Activated CD8-positive, alpha-beta memory T cell treated with anti-CD3 and anti-CD28 coated beads for 48 hours (primary cell): ENCODE measurements at regions not wholly inside any gene's neighbourhood (a gene's known extent, or its start where the extent isn't known, plus 50 kb on each side); places are given as distances from the start of the nearest gene placed in this dataset.
A peak's percentile ranks its signal among the peaks of the same experiment; 100 is the strongest.

ENCODE experiments used
- DNase-seq, 3 experiments: peaks; one replicate each; pipeline ENCODE4 v3.0.0-alpha.2; 2020; ENCODE audit warnings: low read depth in 2 of 3, low spot score in 2 of 3

DNA sequence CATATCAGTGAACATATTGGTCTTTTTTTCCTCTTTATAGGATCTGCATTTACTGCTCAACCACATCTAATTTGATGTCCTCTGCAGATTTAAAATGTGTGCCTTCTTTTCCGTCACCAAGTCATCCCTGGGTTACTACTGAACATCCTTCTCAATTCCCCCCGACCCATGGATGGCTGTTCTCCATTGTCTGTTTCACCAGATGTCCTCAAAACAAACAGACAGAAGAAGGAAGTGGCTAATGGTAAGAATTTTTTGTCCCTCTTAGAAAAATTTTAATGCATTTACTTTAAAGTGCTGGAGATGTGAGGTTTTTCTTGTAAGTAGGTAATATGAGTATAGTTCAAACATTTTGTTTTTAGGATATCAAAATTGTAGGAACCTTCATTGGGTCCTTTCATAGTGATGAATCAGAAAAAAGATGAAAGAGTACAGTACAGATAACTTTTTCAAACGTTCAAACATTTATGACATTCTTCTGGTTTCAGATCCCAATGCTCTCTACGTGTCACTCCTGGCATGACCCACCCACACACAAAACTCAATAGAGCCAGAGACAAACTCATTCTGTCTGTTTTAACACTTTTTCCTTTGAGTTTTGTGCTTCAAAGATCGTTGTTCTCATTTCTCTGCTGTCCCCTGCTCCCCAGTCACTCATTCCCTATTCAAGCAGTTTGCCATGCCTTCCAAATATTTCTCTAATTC lies 276.4 kb downstream of the PRL start:
- no peak for DNase-seq

DNA sequence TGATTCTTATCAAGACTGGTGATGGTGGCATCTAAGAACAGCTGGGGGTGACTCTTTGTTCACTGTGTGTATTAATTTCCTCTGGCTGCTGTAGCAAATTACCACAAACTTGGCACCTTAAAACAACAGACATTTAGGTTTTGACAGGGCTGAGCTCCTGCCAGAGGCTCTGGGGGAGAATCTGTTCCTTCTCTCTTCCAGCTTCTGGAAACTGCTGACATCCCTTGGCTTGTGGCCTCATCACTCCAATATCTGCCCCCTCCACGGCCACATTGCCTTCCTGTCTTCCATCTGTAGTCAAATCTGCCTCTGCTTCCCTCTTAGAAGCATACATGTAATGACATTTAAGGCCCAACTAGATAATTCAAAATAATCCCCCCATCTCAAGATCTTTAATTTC lies 274.9 kb downstream of the PRL start:
- no peak for DNase-seq

DNA sequence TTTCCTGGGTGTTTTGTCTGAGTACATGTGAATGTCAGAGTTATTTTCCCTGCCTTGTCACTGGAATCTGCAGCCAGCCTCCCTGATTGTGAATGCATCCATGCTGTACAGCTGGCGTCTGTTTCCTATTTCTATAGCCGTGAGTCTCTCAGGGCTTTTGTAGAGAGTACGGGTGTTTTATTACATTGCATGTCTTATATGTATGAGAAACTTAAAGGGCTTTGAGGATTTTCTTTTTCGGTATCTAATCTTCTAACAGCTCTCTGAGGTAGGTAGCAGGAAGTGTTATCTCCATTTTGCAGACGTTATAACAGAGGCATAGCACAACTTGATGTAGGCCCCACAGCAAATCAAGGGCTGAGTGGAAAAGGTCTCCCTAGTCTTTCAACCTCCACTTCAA lies 272.9 kb downstream of the PRL start:
- no peak for DNase-seq

DNA sequence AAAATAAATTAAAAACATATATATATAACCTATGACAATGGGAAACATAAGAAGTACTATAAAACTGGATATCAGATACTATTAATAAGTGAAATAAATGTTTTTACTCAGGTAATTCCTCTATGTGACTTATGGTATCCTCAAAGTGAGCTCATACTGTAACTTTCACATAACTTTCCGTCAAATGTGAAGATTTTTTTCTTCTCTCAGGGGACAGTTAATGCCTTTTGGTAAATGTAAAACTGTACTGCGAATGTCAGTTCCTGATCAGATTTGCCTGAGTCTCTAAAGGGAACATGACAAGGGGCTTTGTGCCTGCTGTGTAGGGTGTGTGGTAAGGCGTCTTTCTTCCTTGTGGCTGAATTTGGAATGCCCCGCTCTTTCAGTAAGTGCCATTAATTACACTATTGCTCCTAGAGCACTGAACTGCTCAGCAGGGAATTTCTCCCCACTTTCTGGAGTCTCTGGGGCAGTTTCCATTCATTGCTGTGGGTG lies 271.8 kb downstream of the PRL start:
- no peak for DNase-seq

DNA sequence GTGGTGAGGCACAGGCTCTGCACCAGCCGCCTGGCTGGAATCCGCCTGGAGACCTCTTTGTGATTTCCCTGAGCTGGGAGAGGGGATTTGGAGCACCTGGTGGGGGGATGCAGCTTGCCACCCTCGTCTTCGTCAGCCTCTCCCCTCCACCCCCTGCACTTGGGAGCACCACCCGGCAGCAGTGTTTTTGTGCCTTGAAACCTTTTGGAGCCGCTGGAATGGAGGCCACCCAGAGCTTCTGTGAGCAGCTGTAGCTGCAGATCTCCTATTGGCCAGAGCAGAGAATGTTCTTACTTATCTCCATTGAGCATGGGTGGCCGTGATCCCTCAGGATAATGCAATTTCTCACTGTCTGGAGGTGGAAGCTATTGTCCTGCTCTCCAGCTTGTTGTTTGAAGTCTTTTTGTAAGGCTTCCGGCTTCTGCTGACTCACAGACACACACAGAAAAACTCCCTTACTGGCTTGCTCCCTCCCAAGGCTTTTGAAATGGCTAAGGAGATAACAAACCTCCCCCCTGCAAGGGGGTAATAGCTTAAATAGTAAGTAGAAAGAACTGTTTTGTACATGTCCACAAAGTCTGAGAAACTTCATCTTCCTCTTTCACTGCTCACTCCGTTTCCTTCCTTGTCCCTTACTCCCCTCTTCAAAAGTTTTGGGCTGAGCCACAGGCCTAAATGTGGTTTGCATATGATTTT lies 271.2 kb downstream of the PRL start:
- DNase-seq = peak in 1 of 3 experiments; percentile 1

DNA sequence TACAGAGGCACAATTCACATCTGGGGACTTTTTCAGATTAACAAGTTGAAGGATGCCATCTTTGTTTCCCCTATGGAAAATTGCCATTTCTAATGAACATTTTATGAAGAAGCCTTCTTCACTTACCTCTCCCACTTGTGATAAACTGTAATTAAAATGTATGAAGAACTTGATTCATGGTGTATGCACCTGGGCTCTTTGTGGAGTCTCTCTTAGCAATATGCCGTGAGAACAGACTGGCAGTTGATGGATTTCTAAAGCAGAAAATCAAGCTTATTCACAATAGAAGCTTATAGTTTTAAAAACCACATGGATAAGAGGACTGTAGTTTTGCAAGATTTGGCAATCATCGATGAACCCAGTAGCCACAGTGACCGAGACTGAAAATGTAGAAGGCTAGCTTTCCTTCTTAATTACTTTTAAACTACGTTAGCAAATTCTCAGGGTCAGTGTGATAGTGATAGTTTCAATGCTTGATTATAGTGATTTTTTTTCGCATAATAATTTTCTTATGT lies 270.6 kb downstream of the PRL start:
- no peak for DNase-seq

DNA sequence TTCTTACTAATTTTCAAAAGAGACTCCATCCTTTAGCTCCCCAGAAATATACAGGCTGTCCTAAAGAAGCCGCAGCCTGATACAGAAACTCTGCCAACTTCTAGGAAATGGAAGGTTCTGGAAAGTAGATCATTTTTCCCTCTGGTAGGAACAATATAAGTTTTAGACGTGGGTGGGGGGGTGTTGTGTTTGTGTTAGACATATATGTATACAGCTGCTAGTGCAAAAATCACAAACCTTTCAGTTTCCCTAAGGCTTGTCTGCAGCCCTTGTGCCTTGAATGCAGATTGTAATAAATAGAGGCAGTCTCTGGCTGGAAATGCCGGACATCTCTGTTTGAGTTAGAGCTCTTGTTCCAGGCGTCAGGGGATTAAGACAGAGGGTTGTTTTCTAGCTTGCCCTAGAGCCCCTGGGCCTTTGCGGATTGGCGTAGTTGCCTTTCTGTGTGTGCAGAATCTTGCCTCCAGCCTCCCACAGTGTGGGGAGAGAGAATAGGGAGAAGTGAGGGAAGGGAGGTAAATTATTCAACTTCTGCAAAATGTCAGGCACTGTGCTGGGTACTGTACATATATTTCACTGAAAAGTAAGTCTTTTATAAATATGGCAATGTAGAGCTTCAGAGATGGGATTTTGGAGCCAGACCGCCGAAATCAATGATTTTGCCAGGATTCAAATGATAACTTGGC lies 269.7 kb downstream of the PRL start:
- DNase-seq = no peak

DNA sequence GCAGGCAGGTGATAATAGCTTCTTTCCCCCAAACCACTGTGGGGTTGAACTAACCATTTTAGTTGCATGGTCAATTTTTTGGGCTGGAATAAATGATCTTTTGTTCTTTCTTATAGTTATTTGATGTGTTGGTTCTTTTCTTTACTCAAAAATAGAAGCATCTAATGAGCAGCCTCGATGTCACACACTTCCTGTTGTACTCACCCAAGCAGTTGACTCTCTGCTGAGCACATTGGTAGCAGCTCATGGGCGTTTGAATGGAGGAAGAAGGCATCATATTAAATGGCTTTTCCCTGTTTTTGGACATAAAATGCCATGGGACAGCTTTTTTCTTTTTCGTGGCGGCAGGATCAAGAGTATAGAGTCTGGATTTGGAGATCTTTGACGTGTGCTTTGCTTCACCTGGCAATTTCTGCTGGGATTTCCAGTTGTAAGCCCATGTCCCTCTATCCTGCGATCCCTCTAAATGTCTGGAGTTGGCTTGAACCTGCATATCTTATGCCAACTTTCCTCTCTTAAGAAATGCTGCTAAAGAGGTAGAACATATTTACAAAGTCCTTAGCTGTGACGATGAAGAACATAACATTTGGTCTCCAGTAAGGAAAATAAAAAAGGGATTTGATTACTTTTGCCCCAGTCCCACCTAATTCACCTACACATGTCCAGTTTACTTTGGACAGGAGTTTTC lies 268.3 kb downstream of the PRL start:
- DNase-seq = no peak

DNA sequence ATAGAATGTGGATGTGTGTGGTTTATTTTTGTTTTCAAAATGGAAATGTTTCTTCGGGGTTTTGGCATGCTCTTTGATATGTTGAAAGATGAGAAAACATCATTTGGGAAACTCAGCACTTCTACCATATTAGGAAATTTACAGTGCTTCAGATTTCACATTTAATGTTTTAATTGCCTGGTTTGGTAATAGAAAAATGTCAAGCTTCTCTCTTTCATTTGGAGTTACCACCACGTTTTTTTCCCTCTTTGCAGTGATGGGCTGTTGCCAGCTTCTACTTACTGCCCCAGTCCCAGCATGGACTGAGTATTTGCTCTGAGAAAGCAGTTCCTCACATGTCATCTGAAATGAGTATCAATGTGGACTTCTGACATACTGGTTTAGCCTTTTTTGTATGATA lies 267.7 kb downstream of the PRL start:
- DNase-seq = no peak

DNA sequence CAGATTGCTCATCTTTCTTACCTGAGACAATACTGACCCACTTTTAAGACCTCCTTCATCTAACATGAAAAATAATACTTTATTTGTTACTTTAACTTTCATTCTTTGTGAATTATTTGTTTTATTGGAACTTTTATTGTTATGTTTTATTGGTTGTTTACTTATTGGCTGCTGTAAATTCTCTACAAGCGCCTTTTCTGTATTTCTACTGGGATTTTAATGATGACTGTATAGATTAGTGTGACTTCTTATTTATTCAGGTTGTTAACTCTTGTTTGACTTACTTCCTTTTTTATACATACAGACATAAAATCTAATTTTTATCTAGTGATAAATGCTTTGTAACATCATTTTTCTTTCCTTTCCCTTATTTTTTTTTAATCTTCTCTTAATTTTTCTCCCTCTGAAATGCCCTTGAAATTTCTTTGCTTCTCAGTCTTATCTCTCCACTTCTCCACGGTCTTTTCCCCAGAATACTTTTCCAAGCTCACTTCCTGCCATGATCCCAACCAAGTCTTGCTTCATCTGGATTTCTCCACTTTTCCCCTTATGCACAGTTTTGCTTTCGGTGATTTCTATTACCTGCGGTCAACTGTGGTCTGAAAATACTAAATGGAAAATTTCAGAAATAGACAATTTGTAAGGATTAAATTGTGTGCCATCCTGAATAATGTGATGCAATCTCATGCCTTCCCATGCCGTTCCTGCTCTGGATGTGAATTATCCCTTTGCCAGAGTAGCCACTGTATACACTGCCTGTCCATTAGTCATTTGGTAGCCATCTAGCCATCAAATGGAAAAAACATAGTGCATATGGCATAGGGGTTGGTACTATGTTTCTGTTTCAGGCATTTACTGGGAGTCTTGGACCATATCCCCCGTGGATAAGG lies 265.9 kb downstream of the PRL start:
- DNase-seq = no peak

DNA sequence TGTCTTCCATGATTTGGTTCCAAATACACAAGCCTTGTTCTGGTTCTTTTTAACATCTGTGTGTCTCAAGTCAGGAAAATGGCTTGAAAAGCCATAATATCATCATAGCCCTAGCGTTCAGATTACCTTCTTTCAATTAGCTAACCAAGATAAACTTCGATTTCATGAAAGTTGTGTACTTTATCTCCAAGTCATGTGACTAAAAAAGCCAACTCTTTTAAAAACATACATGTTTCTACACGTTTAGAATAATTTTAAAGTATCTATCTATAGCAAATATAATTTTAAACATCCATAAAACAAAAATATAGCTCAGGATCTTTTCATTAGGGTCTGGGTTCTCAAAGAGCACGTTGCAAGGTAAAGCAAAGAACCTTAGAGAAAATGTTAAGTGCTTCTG lies 261.1 kb downstream of the PRL start:
- no peak for DNase-seq

DNA sequence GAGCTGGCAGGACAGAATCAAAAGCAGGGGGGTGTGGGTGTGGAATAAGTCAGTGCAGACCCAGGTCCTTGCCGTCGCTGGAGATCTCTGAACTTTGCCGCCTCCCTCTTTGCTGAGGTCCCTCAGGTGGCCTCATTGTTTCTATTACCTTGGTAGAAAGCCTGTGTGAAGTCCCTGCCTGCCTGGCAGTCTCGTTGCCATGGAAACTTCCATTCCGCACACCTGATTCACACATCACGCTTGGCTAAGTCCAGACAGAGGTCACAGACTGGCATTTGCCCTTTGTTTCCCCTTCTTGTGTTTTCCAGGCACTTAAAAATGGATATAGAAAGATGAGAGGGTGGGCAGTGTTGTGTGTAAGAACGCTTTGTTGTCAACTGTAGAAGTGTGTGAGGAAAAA lies 260.6 kb downstream of the PRL start:
- no peak for DNase-seq

DNA sequence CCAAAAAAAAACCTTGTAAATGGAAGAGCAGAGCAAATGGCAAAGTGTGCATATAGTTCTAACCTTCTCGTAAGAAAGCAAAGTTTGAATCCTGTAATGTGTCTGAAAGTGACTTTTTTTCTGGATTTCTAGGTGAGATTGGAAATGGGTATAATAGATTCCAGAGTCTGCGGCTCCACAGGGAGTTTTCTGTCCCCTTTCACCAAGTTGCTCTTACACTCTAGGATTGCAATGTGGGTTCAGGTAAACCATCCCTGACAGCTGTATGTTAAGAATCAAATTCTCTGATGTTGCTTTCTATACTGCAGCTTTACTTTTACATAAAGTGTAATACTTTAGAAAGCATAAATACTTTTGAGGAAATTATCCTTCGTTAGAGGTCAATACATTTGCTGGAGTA lies 260.1 kb downstream of the PRL start:
- DNase-seq = no peak

DNA sequence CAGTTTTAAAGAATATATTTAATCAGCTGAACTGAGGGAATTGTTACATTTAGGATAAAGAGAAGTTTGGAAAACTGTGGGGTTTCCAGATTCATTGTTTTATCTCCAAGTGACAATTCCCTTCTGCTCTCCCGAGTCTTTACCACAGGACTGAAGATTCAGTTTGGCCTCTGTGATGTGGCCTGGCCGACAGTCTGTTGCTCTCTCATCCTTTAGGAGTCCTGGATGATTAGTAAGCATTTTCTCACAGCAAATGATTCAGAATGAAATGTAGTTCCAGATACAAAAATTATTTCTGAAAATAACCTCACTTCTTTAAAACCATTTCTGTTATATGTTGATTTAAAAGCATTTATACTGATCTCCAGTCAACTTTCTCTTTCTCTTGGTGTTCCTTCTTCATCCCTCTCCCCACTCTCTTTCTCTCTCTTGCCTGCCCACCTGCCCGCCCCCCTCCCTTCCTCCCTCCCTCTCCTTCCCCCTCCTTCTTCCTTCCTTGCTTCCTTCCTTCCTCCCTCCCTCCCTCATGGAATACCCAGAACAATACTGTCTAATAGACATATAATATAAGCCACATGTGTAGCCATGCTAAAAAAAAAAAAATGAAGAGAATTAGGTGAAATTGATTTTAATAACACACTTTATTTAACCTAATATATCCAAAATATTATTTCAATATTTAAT lies 254.9 kb downstream of the PRL start:
- no peak for DNase-seq

DNA sequence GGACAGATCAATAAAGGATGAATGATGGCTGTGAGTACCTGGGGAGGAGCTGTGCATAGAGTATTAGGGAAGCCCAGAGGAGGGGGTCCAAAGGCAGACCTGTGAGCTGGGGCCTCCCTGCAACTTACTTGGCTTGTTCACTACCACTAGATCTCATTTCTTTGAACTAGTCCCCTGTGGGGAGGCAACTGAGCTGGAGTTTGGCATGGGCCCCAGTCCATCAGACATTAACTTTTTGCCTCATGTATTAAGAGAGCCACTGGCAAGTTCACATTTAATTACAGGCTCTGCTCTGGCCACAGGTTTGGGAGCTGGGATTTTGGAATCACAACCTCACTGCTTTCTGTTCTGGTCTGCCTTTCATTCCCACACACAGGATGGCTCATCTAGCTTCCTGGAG lies 254.1 kb downstream of the PRL start:
- no peak for DNase-seq

DNA sequence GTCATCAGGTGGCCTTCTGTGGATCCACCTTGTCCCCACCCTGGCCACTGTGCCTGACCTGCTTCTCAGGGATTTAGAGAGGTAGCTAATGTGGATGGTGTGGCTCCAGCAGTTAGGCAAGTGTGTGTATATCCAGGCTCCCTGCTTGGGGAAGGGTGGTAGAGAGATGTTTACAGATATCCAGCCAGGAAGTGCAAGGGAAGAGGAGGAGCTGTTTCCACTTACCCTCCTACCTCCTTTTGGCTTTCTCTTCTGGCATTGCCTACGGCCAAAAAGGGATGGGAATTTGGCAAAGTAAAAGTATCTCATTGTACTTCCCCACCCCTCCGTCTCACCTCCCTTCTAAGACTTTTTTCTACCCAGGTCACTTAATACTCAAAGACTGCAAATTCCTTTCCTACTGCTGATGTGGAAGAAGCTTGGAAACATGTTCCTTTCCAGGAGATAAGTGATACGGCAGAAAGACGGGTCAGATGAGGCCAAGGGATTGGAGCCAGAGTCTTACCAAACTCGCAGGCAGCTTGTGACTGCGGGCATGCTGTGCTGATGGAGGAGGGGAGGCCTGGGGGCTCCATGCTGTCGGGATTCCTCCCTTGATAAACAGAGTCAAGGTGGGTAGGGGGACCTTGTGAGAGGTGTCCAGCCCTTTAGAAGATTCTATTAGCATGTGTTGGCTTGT lies 253.4 kb downstream of the PRL start:
- DNase-seq = no peak

DNA sequence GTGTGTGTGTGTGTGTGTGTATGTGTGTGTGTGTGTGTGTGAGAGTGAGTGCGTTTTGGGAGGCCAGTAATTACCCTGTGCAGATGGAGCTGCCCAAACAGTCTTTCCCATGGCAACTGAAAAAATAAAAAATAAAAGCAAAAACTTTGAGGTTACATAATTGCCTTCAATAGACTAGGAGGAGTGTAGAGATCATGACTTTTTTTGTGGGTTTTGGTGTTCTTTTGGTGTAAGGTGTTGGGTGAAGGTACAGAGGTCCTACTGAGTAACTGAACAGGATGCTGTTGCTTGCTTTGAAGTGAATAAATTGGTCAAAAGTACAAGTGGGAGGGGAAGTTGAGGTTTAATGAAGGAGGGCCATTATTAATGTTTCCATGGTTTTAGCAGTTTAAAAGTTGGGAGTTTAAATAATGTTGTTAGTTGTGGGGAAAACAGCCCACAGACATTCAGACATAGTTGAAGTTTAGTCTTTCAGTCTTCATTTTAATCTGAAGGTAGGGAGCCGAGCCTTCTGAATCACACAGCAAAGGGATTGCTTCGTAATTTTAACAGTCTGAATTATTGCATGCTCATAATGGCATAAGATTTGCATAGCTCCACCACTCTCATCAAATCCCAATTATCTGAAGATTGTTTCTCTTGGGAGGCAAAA lies 251.4 kb downstream of the PRL start:
- no peak for DNase-seq

DNA sequence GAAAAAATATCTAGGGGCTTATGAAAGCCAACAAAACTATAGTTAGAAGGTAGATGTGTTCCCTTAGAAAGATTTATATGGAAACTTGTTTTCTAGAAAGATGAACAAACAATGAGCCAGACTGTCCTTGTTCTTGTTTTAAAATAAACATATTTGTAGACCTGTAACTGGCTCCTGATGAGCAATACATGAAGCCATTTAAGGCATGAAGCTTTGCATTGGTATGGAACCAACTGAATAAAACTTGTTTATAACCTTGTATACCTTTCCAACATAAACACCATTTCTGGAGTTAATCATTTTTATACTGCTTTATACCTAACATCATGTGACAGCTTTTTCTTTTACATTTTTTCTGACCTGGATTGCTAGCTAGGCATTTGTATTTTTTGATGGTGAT lies 247.8 kb downstream of the PRL start:
- no peak for DNase-seq
